ENCODE measurements at regions not wholly inside any gene's neighbourhood (a gene's known extent, or its start where the extent isn't known, plus 50 kb on each side); places are given as distances from the start of the nearest gene placed in this dataset.

DNA sequence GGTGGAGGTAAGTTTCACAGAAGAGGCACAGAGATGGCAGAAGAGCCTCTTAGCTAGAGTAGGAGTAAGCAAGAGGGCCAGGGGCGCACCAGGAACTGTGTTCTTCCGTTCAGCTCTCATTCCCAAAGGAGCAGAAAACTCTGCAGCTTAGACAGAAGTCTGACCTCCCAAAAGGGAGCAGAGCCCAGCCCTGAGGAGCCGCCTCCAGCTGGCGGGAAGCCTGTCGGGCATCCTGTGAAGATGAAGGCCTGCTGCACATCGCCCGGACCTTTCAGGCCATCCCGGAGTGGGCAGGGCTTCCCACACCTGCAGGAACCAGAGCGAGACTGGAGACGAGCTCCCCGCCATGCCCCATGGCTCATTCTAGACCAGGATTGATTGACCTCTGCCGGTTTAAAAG is 1102.8 kb downstream of the BRD1 start:
- TF ChIP-seq POLR2AphosphoS5 (IDR thresholded peaks at IDR 0.05; ENCODE audit: low read depth, low read length) = no peak
- TF ChIP-seq POLR2A (IDR thresholded peaks at IDR 0.05; ENCODE audit: low read depth, low read length) = no peak
- no peak for TF ChIP-seq POU2F2 (IDR thresholded peaks at IDR 0.05; ENCODE audit: low read depth, low read length)
- no peak for TF ChIP-seq PAX5 (IDR thresholded peaks at IDR 0.05; ENCODE audit: insufficient read depth, low read length, severe bottlenecking)

Measured in GM12891 (cell line).